WI38 (cell line): ENCODE measurements at regions not wholly inside any gene's neighbourhood (a gene's known extent, or its start where the extent isn't known, plus 50 kb on each side); places are given as distances from the start of the nearest gene placed in this dataset.

Experiments
- H3K4me3 ChIP-seq: 2 replicates; pipeline ENCODE4 v1.5.1; 2011; ENCODE audit warnings: low read depth, mild to moderate bottlenecking, control low read depth, low read length
- CTCF ChIP-seq: IDR thresholded peaks from 2 replicates; pipeline ENCODE4 v1.5.1; 2012; ENCODE audit warnings: low read depth, mild to moderate bottlenecking, control low read depth, low read length

DNA sequence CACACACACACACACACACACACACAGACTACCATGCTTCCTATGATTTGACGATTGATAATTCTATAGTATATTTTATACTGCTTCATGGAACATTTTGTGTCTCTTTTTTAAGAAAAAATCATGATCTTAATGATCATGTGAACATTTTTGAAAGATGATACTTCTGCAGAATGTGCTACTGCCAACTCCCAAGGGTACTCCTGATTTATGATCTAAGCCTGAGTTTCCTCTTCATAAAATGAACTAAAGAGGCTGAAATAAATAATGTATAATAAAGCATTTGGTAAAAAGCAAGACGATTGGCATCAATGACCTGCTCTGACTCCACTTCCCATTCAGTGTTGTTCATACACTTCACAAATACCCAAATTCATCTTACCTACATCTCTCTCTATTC lies 333.8 kb upstream of the RBMS3 start:
- no peak for TF ChIP-seq CTCF
- H3K4me3 ChIP-seq: no peak overlapping the region

DNA sequence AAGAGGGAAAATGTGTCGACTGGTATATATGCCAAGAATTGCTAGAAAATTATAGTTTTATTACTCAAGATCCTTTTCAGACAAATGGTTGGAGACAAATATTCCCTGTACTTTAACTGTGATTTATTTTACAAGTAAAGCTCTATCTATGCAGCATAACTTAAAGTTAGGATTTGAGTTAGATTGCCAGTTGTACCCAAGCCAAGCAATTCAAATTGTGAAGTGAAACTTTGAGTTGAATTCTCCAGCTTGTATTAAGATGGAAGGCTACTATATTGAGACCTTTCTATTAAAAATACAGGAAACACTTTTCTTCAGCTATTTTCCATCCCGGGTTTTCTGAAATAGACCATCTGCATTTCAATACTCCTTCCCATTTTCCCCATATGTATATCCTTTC lies 333.1 kb upstream of the RBMS3 start:
- no peak overlapping the region for H3K4me3 ChIP-seq
- TF ChIP-seq CTCF: no peak

GRCh38 chr3:28948685-28949084 lies 332.2 kb upstream of the RBMS3 start:
- TF ChIP-seq CTCF: no peak
- no peak overlapping the region for H3K4me3 ChIP-seq

GRCh38 chr3:28949580-28949979 lies 331.3 kb upstream of the RBMS3 start:
- TF ChIP-seq CTCF: no peak
- H3K4me3 ChIP-seq: no peak overlapping the region

GRCh38 chr3:28950614-28951013 lies 330.3 kb upstream of the RBMS3 start:
- no peak for TF ChIP-seq CTCF
- no peak overlapping the region for H3K4me3 ChIP-seq

- no peak overlapping the region for H3K4me3 ChIP-seq
- no peak for TF ChIP-seq CTCF
Observed at GRCh38 chr3:28951772-28952556, 328.9 kb upstream of the RBMS3 start.

DNA sequence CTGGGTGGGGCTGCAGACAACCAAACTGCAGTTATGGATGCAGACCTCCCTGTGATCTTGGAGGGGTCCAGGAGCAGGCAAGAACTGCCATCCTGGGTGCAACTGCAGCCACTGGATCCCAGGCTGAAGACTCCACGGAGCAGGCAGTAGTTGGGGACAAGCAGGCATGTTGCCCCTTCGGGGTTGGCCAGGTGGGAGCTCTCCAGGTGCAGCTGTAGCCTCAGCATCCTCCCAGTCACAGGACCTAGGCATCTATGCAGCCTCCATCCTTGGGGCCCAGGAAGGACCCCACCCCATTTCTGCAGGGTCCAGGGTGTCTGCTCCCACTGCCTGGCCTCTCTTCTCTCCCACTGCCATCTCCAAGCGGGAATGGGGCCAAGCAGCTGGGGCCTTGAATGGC lies 322.2 kb upstream of the RBMS3 start:
- no peak for TF ChIP-seq CTCF
- no peak overlapping the region for H3K4me3 ChIP-seq
